Inferior parietal cortex (tissue), 1 donor: ENCODE measurements at regions not wholly inside any gene's neighbourhood (a gene's known extent, or its start where the extent isn't known, plus 50 kb on each side); places are given as distances from the start of the nearest gene placed in this dataset.

Experiments used
- DNase-seq: peaks from one replicate; pipeline ENCODE4 v3.0.0-alpha.2; 2016; ENCODE audit errors: extremely low spot score

- no peak for DNase-seq
Measured at GRCh38 chr6:91708534-91708933, 1121.7 kb upstream of the MAP3K7 start.

GRCh38 chr6:91705646-91706045 lies 1118.8 kb upstream of the MAP3K7 start:
- no peak for DNase-seq

GRCh38 chr6:91704531-91704930 lies 1117.7 kb upstream of the MAP3K7 start:
- no peak for DNase-seq

- DNase-seq, result no peak
Measured at GRCh38 chr6:91697010-91697695, 1110.3 kb upstream of the MAP3K7 start.

- no peak for DNase-seq
Measured at GRCh38 chr6:91695221-91695620, 1108.3 kb upstream of the MAP3K7 start.

- DNase-seq, result no peak
Measured at GRCh38 chr6:91694016-91694654, 1107.3 kb upstream of the MAP3K7 start.

GRCh38 chr6:91691449-91691848 lies 1104.6 kb upstream of the MAP3K7 start:
- DNase-seq, result no peak

- DNase-seq, result no peak
Measured at GRCh38 chr6:91683240-91683639, 1096.4 kb upstream of the MAP3K7 start.

GRCh38 chr6:91681296-91681695 lies 1094.4 kb upstream of the MAP3K7 start:
- no peak for DNase-seq

GRCh38 chr6:91678679-91679446 lies 1092.0 kb upstream of the MAP3K7 start:
- DNase-seq, result no peak

GRCh38 chr6:91672201-91672600 lies 1085.3 kb upstream of the MAP3K7 start:
- DNase-seq, result no peak

- DNase-seq, result no peak
Measured at GRCh38 chr6:91669871-91670268, 1083.0 kb upstream of the MAP3K7 start.

- DNase-seq, result peak; percentile 44
Measured at GRCh38 chr6:91669154-91669870, 1082.4 kb upstream of the MAP3K7 start.

- DNase-seq, result no peak
Measured at GRCh38 chr6:91667596-91667995, 1080.7 kb upstream of the MAP3K7 start.

GRCh38 chr6:91664327-91664959 lies 1077.6 kb upstream of the MAP3K7 start:
- no peak for DNase-seq

- no peak for DNase-seq
Measured at GRCh38 chr6:91660893-91661292, 1074.0 kb upstream of the MAP3K7 start.

GRCh38 chr6:91659891-91660290 lies 1073.0 kb upstream of the MAP3K7 start:
- no peak for DNase-seq

GRCh38 chr6:91654793-91655192 lies 1067.9 kb upstream of the MAP3K7 start:
- DNase-seq, result no peak

- no peak for DNase-seq
Measured at GRCh38 chr6:91654357-91654756, 1067.5 kb upstream of the MAP3K7 start.

GRCh38 chr6:91653895-91654294 lies 1067.0 kb upstream of the MAP3K7 start:
- DNase-seq, result no peak

GRCh38 chr6:91653076-91653723 lies 1066.3 kb upstream of the MAP3K7 start:
- no peak for DNase-seq
